ENCODE measurements at regions not wholly inside any gene's neighbourhood (a gene's known extent, or its start where the extent isn't known, plus 50 kb on each side); places are given as distances from the start of the nearest gene placed in this dataset.

GRCh38 chr4:138565576-138565975 is 323.4 kb upstream of the SLC7A11 start:
- no peak overlapping the region for H3K4me3 Mint-ChIP-seq (ENCODE audit: unreplicated experiment)
- no peak for DNase-seq (ENCODE audit: low spot score)
- no peaks in the 10 kb centered on the region for H3K9me3 Mint-ChIP-seq (ENCODE audit: unreplicated experiment)
- no peaks in the 10 kb centered on the region for H3K36me3 Mint-ChIP-seq (ENCODE audit: low read depth, unreplicated experiment)
- TF ChIP-seq CTCF (IDR thresholded peaks at IDR 0.05; ENCODE audit: unreplicated experiment), result no peak
- no peak overlapping the region for H3K27ac Mint-ChIP-seq (ENCODE audit: unreplicated experiment)
- H3K27me3 Mint-ChIP-seq (ENCODE audit: unreplicated experiment), result no peaks in the 10 kb centered on the region
- H3K4me1 Mint-ChIP-seq (ENCODE audit: unreplicated experiment), result no peaks in the 10 kb centered on the region

GRCh38 chr4:138562544-138562991 is 320.4 kb upstream of the SLC7A11 start:
- Mint-ChIP-seq H3K4me3 (ENCODE audit: unreplicated experiment) (no peak overlapping the region), H3K27me3 (ENCODE audit: unreplicated experiment) (no peaks in the 10 kb centered on the region), H3K9me3 (ENCODE audit: unreplicated experiment) (no peaks in the 10 kb centered on the region), H3K4me1 (ENCODE audit: unreplicated experiment) (no peaks in the 10 kb centered on the region), H3K36me3 (ENCODE audit: low read depth, unreplicated experiment) (no peaks in the 10 kb centered on the region), H3K27ac (ENCODE audit: unreplicated experiment) (no peak overlapping the region)
- no peak for TF ChIP-seq CTCF (IDR thresholded peaks at IDR 0.05; ENCODE audit: unreplicated experiment)
- DNase-seq (ENCODE audit: low spot score), result no peak

- no peak for DNase-seq (ENCODE audit: low spot score)
- no peaks in the 10 kb centered on the region for H3K9me3 Mint-ChIP-seq (ENCODE audit: unreplicated experiment)
- no peak overlapping the region for H3K4me3 Mint-ChIP-seq (ENCODE audit: unreplicated experiment)
- H3K27me3 Mint-ChIP-seq (ENCODE audit: unreplicated experiment), result no peaks in the 10 kb centered on the region
- no peaks in the 10 kb centered on the region for H3K36me3 Mint-ChIP-seq (ENCODE audit: low read depth, unreplicated experiment)
- no peak for TF ChIP-seq CTCF (IDR thresholded peaks at IDR 0.05; ENCODE audit: unreplicated experiment)
- no peaks in the 10 kb centered on the region for H3K4me1 Mint-ChIP-seq (ENCODE audit: unreplicated experiment)
- H3K27ac Mint-ChIP-seq (ENCODE audit: unreplicated experiment), result no peak overlapping the region
Observed at GRCh38 chr4:138561906-138562305, 319.8 kb upstream of the SLC7A11 start.

GRCh38 chr4:138561276-138561880 is 319.2 kb upstream of the SLC7A11 start:
- H3K27me3 Mint-ChIP-seq (ENCODE audit: unreplicated experiment), result no peaks in the 10 kb centered on the region
- no peak overlapping the region for H3K4me3 Mint-ChIP-seq (ENCODE audit: unreplicated experiment)
- H3K4me1 Mint-ChIP-seq (ENCODE audit: unreplicated experiment), result peaks cover 4% of the 10 kb centered on the region
- H3K36me3 Mint-ChIP-seq (ENCODE audit: low read depth, unreplicated experiment), result no peaks in the 10 kb centered on the region
- no peak overlapping the region for H3K27ac Mint-ChIP-seq (ENCODE audit: unreplicated experiment)
- H3K9me3 Mint-ChIP-seq (ENCODE audit: unreplicated experiment), result no peaks in the 10 kb centered on the region
- DNase-seq (ENCODE audit: low spot score), result no peak
- no peak for TF ChIP-seq CTCF (IDR thresholded peaks at IDR 0.05; ENCODE audit: unreplicated experiment)

GRCh38 chr4:138560448-138560847 is 318.3 kb upstream of the SLC7A11 start:
- TF ChIP-seq CTCF (IDR thresholded peaks at IDR 0.05; ENCODE audit: unreplicated experiment), result no peak
- DNase-seq (ENCODE audit: low spot score), result no peak

More at GRCh38 chr4:138560448-138560847, 318.3 kb upstream of the SLC7A11 start:
- H3K27me3 Mint-ChIP-seq (ENCODE audit: unreplicated experiment), result no peaks in the 10 kb centered on the region
- no peaks in the 10 kb centered on the region for H3K9me3 Mint-ChIP-seq (ENCODE audit: unreplicated experiment)
- H3K4me1 Mint-ChIP-seq (ENCODE audit: unreplicated experiment), result peaks cover 4% of the 10 kb centered on the region
- no peak overlapping the region for H3K4me3 Mint-ChIP-seq (ENCODE audit: unreplicated experiment)
- H3K27ac Mint-ChIP-seq (ENCODE audit: unreplicated experiment), result no peak overlapping the region
- H3K36me3 Mint-ChIP-seq (ENCODE audit: low read depth, unreplicated experiment), result no peaks in the 10 kb centered on the region

Measured in endothelial cell (in vitro differentiated cells).